ENCODE measurements at regions not wholly inside any gene's neighbourhood (a gene's known extent, or its start where the extent isn't known, plus 50 kb on each side); places are given as distances from the start of the nearest gene placed in this dataset.

GRCh38 chr1:25037174-25038074 is 107.3 kb upstream of the RUNX3 start:
- Histone ChIP-seq H3K4me3 (ENCODE audit: low read depth, low read length) (no peak overlapping the region), H3K9ac (ENCODE audit: low read depth, low read length) (no peak overlapping the region)

GRCh38 chr1:25036117-25036546 is 106.1 kb upstream of the RUNX3 start:
- no peaks in the 10 kb centered on the region for H3K36me3 ChIP-seq (ENCODE audit: control insufficient read depth, insufficient read depth, low read length)
- H3K9me3 ChIP-seq (ENCODE audit: control insufficient read depth, insufficient read depth, low read length): no peaks in the 10 kb centered on the region
- H3K27me3 ChIP-seq (ENCODE audit: control insufficient read depth, insufficient read depth, low read length): no peaks in the 10 kb centered on the region
- no peak overlapping the region for H3K9ac ChIP-seq (ENCODE audit: low read depth, low read length)
- no peak overlapping the region for H3K4me3 ChIP-seq (ENCODE audit: low read depth, low read length)
- no peaks in the 10 kb centered on the region for H3K4me1 ChIP-seq (ENCODE audit: control insufficient read depth, insufficient read depth, low read length)

More at GRCh38 chr1:25037174-25038074, 107.3 kb upstream of the RUNX3 start:
- Histone ChIP-seq H3K4me1 (ENCODE audit: control insufficient read depth, insufficient read depth, low read length) (no peaks in the 10 kb centered on the region), H3K36me3 (ENCODE audit: control insufficient read depth, insufficient read depth, low read length) (no peaks in the 10 kb centered on the region), H3K9me3 (ENCODE audit: control insufficient read depth, insufficient read depth, low read length) (no peaks in the 10 kb centered on the region), H3K27me3 (ENCODE audit: control insufficient read depth, insufficient read depth, low read length) (no peaks in the 10 kb centered on the region)

GRCh38 chr1:25035523-25036116 is 105.5 kb upstream of the RUNX3 start:
- Histone ChIP-seq H3K27me3 (ENCODE audit: control insufficient read depth, insufficient read depth, low read length) (no peaks in the 10 kb centered on the region), H3K36me3 (ENCODE audit: control insufficient read depth, insufficient read depth, low read length) (no peaks in the 10 kb centered on the region), H3K9me3 (ENCODE audit: control insufficient read depth, insufficient read depth, low read length) (no peaks in the 10 kb centered on the region), H3K4me3 (ENCODE audit: low read depth, low read length) (no peak overlapping the region), H3K4me1 (ENCODE audit: control insufficient read depth, insufficient read depth, low read length) (no peaks in the 10 kb centered on the region), H3K9ac (ENCODE audit: low read depth, low read length) (no peak overlapping the region)

GRCh38 chr1:25034736-25035522 is 104.9 kb upstream of the RUNX3 start:
- Histone ChIP-seq H3K4me3 (ENCODE audit: low read depth, low read length) (no peak overlapping the region), H3K9ac (ENCODE audit: low read depth, low read length) (no peak overlapping the region), H3K27me3 (ENCODE audit: control insufficient read depth, insufficient read depth, low read length) (no peaks in the 10 kb centered on the region), H3K36me3 (ENCODE audit: control insufficient read depth, insufficient read depth, low read length) (no peaks in the 10 kb centered on the region), H3K4me1 (ENCODE audit: control insufficient read depth, insufficient read depth, low read length) (no peaks in the 10 kb centered on the region), H3K9me3 (ENCODE audit: control insufficient read depth, insufficient read depth, low read length) (no peaks in the 10 kb centered on the region)

- no peaks in the 10 kb centered on the region for H3K27me3 ChIP-seq (ENCODE audit: control insufficient read depth, insufficient read depth, low read length)
- no peak overlapping the region for H3K9ac ChIP-seq (ENCODE audit: low read depth, low read length)
- H3K9me3 ChIP-seq (ENCODE audit: control insufficient read depth, insufficient read depth, low read length): no peaks in the 10 kb centered on the region
- no peaks in the 10 kb centered on the region for H3K4me1 ChIP-seq (ENCODE audit: control insufficient read depth, insufficient read depth, low read length)
- no peaks in the 10 kb centered on the region for H3K36me3 ChIP-seq (ENCODE audit: control insufficient read depth, insufficient read depth, low read length)
- H3K4me3 ChIP-seq (ENCODE audit: low read depth, low read length): no peak overlapping the region
Observed at GRCh38 chr1:25033828-25034705, 104.0 kb upstream of the RUNX3 start.

GRCh38 chr1:25033030-25033827 is 103.2 kb upstream of the RUNX3 start:
- Histone ChIP-seq H3K27me3 (ENCODE audit: control insufficient read depth, insufficient read depth, low read length) (no peaks in the 10 kb centered on the region), H3K4me3 (ENCODE audit: low read depth, low read length) (no peak overlapping the region), H3K9ac (ENCODE audit: low read depth, low read length) (no peak overlapping the region), H3K4me1 (ENCODE audit: control insufficient read depth, insufficient read depth, low read length) (no peaks in the 10 kb centered on the region), H3K9me3 (ENCODE audit: control insufficient read depth, insufficient read depth, low read length) (no peaks in the 10 kb centered on the region), H3K36me3 (ENCODE audit: control insufficient read depth, insufficient read depth, low read length) (no peaks in the 10 kb centered on the region)

- H3K9me3 ChIP-seq (ENCODE audit: control insufficient read depth, insufficient read depth, low read length): no peaks in the 10 kb centered on the region
- no peaks in the 10 kb centered on the region for H3K36me3 ChIP-seq (ENCODE audit: control insufficient read depth, insufficient read depth, low read length)
- no peaks in the 10 kb centered on the region for H3K4me1 ChIP-seq (ENCODE audit: control insufficient read depth, insufficient read depth, low read length)
- no peak overlapping the region for H3K4me3 ChIP-seq (ENCODE audit: low read depth, low read length)
- H3K9ac ChIP-seq (ENCODE audit: low read depth, low read length): no peak overlapping the region
- H3K27me3 ChIP-seq (ENCODE audit: control insufficient read depth, insufficient read depth, low read length): no peaks in the 10 kb centered on the region
Observed at GRCh38 chr1:25031966-25032667, 102.0 kb upstream of the RUNX3 start.

- no peaks in the 10 kb centered on the region for H3K27me3 ChIP-seq (ENCODE audit: control insufficient read depth, insufficient read depth, low read length)
- no peaks in the 10 kb centered on the region for H3K36me3 ChIP-seq (ENCODE audit: control insufficient read depth, insufficient read depth, low read length)
- no peak overlapping the region for H3K9ac ChIP-seq (ENCODE audit: low read depth, low read length)
- no peaks in the 10 kb centered on the region for H3K9me3 ChIP-seq (ENCODE audit: control insufficient read depth, insufficient read depth, low read length)
- no peak overlapping the region for H3K4me3 ChIP-seq (ENCODE audit: low read depth, low read length)
- H3K4me1 ChIP-seq (ENCODE audit: control insufficient read depth, insufficient read depth, low read length): no peaks in the 10 kb centered on the region
Observed at GRCh38 chr1:25031601-25031965, 101.5 kb upstream of the RUNX3 start.

GRCh38 chr1:25030674-25031589 is 100.9 kb upstream of the RUNX3 start:
- no peak overlapping the region for H3K9ac ChIP-seq (ENCODE audit: low read depth, low read length)
- H3K4me3 ChIP-seq (ENCODE audit: low read depth, low read length): no peak overlapping the region
- no peaks in the 10 kb centered on the region for H3K36me3 ChIP-seq (ENCODE audit: control insufficient read depth, insufficient read depth, low read length)
- H3K27me3 ChIP-seq (ENCODE audit: control insufficient read depth, insufficient read depth, low read length): no peaks in the 10 kb centered on the region
- H3K4me1 ChIP-seq (ENCODE audit: control insufficient read depth, insufficient read depth, low read length): no peaks in the 10 kb centered on the region
- no peaks in the 10 kb centered on the region for H3K9me3 ChIP-seq (ENCODE audit: control insufficient read depth, insufficient read depth, low read length)
